GM21423 (cell line): ENCODE measurements at regions not wholly inside any gene's neighbourhood (a gene's known extent, or its start where the extent isn't known, plus 50 kb on each side); places are given as distances from the start of the nearest gene placed in this dataset.
"Not testable (repeated sequence)": the region's sequence is repeated elsewhere in the genome, so short reads cannot be mapped to it uniquely, and the experiment has no call there.

Source experiments
- ATAC-seq: cut with Tn5 transposase; IDR thresholded peaks from one replicate; pipeline ENCODE4 v1.9.1; 2021; ENCODE audit warnings: mild to moderate bottlenecking, moderate library complexity; ENCODE audit not compliant: unreplicated experiment

DNA sequence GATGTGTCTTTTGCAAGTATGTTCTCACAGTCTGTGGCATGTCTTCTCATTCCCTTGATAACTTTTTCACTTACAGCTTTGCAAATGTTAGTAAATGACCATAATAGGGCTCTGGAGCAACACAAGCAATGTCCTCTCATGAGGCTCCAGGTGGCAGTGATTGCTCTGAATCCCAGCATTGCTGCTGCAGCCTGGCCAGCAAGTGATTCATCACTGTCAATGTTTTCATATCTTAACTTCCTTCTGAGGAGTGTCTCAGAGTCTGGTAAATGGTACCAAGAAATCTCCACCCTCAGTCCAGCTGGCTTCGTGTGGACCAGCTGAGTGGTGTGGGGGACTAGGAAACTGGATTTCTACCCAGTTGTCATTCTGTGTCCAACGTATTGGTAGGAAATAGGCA, 139.6 kb downstream of the MYLK4 start:
- no peak for ATAC-seq

- ATAC-seq, result no peak
Observed at GRCh38 chr6:2608503-2608902, 142.2 kb downstream of the MYLK4 start.

- ATAC-seq, result no peak
Observed at GRCh38 chr6:2600363-2600762, 150.4 kb downstream of the MYLK4 start.

GRCh38 chr6:2599817-2600216, 150.9 kb downstream of the MYLK4 start:
- no peak for ATAC-seq

- no peak for ATAC-seq
Observed at GRCh38 chr6:2598867-2599266, 151.9 kb downstream of the MYLK4 start.

DNA sequence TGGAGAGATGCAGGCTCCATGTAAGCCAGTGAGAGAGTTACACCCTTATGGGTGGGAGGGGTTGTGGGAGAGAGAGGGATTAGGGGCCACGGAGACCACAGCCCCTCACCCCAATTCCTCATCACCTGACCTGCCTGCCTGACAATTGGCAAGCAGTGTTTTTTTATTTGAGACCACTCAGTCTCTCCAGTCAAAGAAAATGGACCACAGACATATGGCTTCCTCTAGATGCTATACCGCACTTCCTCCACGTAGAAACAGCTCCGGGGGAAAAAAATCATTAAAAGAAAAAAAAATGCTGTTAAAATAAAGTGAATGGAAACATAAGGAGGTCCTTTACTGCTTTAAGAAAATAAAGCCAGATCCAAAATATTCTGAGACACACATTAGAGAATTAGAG, 152.7 kb downstream of the MYLK4 start:
- ATAC-seq, result no peak

GRCh38 chr6:2597457-2597856, 153.3 kb downstream of the MYLK4 start:
- not testable (repeated sequence) for ATAC-seq

DNA sequence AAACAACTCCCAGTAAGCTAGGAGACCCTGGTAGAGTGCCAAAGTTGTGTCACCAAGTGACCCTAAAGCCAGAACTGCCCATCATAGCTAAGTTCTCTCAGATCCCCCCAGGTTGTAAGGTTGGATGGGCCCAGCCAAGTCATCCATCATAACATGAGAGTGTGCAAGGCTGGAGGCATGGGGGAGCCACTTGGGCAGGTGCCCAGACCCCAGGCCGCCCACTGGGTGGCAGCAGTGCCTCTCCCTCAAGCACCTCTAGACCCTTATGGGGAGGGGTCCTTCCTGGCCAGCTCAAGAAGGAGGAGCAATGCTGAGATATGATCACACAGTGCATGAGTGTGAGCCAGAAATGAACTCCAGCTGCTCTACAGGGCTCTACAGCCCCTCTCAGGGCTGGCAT, 154.5 kb downstream of the MYLK4 start:
- no peak for ATAC-seq

DNA sequence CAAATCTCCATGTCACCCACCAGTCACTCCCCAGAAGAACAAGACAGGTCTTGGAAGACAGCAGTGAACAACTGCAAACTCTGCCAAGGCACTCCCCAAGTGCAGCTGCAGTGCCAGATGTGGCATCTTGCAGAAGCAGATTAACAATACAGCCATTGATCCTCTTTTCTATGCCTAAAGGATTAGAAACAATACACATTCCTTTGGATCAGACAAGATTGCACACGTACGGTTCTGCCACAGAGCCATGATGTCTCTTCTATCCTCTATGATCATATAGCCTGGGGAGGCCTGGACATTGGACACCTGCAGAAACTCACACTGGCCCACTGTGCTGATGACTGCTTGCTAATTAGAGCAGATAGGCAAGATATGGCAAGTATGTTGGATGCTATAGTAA, 155.9 kb downstream of the MYLK4 start:
- no peak for ATAC-seq

DNA sequence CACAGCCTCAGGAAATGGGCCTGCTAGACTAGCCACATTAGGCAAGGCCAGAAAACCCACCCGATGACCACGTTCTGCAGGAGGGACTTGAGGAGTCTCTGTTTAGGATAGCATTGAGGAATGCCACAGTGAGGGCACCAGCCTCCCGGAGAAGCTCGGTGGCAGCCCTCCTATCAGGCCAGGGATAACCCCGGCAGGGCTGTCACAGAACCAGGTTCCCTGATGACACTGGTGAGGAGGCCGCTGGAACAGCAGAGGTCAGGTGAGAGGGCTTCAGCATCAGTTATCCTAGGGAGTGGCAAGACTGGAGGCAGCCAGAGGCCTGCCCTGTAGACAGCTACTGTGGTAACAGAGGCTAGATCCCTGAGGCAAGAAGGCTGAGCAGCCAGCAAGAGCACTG, 157.6 kb downstream of the MYLK4 start:
- ATAC-seq, result no peak

DNA sequence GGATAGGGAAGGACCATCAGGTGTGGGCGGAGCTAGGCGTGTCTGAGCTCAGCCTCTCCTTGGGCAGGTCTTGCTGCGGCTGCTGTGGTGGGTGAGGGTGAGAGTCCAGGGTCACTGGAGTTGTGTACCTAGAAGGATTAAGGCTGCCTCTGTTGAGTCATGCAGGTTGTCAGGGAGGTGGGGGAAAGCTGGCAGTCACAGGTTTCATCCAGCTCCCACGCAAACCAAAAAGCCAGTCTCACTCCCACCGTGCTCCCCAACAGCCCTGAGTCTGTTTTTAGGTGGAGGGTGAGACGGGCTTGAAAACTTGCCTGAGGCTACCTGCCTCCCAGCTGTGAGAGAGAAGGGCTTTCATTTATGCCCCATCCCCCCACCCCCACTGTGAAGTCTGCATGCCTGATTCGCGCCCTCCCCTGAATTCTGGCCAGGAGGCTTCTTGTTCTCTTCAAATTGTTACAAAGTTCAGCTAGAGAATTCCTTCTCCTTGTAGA, 161.5 kb downstream of the MYLK4 start:
- ATAC-seq, result no peak

DNA sequence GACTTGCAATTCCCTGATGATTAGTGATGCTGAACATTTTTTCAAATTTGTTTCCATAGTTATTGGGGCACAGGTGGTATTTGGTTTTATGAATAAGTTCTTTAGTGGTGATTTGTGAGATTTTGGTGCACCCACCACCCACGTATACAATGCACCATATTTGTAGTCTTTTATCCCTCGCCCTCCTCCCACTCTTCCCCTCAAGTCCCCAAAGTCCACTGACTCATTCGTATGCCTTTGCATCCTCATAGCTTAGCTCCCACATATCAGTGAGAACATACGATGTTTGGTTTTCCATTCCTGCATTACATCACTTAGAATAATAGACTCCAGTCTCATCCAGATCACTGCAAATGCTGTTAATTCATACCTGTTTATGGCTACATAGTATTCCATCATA, 167.3 kb downstream of the MYLK4 start:
- ATAC-seq, result no peak

GRCh38 chr6:2582268-2582667, 168.5 kb downstream of the MYLK4 start:
- ATAC-seq, result no peak

GRCh38 chr6:2581611-2582010, 169.1 kb downstream of the MYLK4 start:
- ATAC-seq, result no peak

GRCh38 chr6:2581011-2581410, 169.7 kb downstream of the MYLK4 start:
- no peak for ATAC-seq

DNA sequence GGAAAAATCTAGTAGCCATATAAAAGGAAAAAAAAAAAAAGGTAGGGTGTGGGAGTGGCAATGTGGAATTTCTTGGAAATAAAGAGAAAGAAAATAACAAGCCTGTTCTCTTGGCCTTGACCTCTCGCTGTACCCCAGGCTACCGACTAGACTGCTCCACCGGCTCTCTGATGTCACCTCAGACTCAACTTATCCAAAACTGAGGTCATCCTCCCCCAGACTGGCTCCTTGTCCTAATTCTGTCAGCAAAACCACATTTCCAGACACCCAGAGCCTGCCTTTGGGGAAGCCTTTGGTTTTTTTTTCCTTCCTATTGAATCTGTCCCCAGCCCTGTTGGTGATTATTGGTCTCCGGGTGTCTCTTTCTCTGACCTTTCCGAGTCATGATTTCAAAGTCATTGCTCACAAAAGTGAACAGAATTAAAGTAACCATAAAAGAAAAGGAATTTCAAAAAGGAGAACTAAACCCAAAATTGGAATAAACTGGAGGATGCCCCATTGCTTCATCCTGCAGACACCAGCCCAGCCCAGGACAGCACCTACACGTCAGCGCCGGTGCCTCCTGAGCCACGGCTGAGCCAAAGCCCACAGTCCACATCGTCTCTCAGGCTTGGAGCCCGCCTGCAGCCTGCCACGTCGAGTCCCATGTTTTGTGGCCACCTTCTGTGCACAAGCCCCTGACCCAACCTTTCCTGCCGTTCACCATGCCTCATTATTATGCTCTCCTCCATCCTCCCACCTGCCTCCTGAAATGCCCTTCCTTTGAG, 170.7 kb downstream of the MYLK4 start:
- ATAC-seq, result no peak

GRCh38 chr6:2579241-2579761, 171.4 kb downstream of the MYLK4 start:
- ATAC-seq, result no peak

- ATAC-seq, result no peak
Observed at GRCh38 chr6:2578767-2579166, 172.0 kb downstream of the MYLK4 start.

DNA sequence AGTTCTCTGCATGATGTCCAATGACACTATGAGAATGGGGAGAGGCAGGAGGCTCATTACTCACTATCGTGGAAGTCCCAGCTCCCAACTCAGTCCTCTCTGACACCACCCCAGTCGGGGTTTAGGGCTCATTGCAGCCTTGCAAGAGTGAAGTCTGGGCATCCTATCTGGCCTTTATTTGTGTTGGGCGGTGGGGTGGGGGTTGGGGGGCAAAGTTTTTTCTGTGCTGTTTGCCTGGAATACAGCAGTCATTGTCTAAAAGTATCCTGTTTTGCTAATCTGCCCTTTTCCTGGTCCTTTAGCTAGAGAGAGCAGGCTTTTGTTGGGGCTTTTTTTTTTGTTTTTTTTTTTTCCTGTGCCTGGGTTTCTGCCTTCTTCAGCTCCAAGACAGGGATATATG, 174.2 kb downstream of the MYLK4 start:
- no peak for ATAC-seq

DNA sequence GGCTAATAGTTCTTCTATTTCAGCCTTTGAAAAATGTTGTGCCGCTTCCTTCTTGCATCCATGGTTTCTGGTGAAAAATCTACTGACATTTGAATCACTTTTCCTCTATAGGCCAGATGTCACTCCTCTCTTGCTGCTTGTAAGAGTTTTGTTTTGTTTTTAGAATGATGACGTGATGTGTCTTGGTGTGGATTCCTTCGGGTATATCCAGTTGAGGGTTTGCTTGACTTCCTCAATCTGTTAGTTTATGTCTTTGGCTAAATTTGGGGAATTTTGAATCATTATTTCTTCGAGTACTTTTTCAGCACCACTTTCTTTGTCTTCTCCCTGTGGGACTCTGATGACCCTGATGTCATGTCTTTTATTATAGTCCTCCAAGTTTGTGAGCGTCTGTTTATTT, 175.5 kb downstream of the MYLK4 start:
- no peak for ATAC-seq

DNA sequence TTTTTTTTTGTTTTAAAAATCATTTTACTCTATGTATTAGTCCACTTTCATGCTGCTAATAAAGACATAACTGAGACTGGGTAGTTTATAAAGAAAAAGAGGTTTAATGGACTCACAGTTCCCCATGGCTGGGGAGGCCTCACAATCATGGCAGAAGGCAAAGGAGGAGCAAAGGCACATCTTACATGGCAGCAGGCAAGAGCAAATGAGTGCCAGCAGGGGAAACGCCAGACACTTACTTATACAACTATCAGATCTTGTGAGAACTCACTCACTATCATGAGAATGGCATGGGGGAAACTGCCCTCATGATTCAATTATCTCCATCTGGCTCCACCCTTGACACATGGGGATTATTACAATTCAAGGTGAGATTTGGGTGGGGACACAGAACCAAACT, 181.3 kb downstream of the MYLK4 start:
- not testable (repeated sequence) for ATAC-seq

GRCh38 chr6:2566048-2566447, 184.7 kb downstream of the MYLK4 start:
- ATAC-seq, result no peak

- no peak for ATAC-seq
Observed at GRCh38 chr6:2565499-2565898, 185.2 kb downstream of the MYLK4 start.
